ENCODE measurements at regions not wholly inside any gene's neighbourhood (a gene's known extent, or its start where the extent isn't known, plus 50 kb on each side); places are given as distances from the start of the nearest gene placed in this dataset.

DNA sequence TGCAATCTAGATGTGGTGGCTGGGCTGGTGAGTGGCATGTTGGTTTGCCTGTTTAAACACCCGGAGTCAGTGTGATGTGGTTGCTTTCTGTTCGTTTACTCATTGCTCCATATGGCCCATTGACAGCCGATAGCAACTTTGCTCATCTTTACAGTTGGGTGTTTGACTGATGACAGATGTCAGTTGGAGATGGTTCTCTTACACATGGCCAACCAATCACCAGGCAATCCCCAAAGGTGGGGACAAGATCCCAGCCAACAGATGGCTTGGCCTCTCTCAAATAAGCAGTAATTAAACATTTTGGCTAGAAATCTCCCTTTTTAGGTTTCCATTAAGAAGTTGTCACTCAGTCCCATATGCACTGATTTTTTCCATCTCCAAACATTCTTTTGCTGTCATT, 497.1 kb upstream of the ARGLU1 start (continued):
- TF ChIP-seq, protein P1, sequence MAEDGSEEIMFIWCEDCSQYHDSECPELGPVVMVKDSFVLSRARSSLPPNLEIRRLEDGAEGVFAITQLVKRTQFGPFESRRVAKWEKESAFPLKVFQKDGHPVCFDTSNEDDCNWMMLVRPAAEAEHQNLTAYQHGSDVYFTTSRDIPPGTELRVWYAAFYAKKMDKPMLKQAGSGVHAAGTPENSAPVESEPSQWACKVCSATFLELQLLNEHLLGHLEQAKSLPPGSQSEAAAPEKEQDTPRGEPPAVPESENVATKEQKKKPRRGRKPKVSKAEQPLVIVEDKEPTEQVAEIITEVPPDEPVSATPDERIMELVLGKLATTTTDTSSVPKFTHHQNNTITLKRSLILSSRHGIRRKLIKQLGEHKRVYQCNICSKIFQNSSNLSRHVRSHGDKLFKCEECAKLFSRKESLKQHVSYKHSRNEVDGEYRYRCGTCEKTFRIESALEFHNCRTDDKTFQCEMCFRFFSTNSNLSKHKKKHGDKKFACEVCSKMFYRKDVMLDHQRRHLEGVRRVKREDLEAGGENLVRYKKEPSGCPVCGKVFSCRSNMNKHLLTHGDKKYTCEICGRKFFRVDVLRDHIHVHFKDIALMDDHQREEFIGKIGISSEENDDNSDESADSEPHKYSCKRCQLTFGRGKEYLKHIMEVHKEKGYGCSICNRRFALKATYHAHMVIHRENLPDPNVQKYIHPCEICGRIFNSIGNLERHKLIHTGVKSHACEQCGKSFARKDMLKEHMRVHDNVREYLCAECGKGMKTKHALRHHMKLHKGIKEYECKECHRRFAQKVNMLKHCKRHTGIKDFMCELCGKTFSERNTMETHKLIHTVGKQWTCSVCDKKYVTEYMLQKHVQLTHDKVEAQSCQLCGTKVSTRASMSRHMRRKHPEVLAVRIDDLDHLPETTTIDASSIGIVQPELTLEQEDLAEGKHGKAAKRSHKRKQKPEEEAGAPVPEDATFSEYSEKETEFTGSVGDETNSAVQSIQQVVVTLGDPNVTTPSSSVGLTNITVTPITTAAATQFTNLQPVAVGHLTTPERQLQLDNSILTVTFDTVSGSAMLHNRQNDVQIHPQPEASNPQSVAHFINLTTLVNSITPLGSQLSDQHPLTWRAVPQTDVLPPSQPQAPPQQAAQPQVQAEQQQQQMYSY (CRISPR knock-in tag; IDR thresholded peaks at IDR 0.05), result no peak
- TF ChIP-seq CREM (CRISPR knock-in tag; IDR thresholded peaks at IDR 0.05), result no peak
- TF ChIP-seq, protein P2, sequence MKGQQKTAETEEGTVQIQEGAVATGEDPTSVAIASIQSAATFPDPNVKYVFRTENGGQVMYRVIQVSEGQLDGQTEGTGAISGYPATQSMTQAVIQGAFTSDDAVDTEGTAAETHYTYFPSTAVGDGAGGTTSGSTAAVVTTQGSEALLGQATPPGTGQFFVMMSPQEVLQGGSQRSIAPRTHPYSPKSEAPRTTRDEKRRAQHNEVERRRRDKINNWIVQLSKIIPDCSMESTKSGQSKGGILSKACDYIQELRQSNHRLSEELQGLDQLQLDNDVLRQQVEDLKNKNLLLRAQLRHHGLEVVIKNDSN (CRISPR knock-in tag; IDR thresholded peaks at IDR 0.05), result no peak

DNA sequence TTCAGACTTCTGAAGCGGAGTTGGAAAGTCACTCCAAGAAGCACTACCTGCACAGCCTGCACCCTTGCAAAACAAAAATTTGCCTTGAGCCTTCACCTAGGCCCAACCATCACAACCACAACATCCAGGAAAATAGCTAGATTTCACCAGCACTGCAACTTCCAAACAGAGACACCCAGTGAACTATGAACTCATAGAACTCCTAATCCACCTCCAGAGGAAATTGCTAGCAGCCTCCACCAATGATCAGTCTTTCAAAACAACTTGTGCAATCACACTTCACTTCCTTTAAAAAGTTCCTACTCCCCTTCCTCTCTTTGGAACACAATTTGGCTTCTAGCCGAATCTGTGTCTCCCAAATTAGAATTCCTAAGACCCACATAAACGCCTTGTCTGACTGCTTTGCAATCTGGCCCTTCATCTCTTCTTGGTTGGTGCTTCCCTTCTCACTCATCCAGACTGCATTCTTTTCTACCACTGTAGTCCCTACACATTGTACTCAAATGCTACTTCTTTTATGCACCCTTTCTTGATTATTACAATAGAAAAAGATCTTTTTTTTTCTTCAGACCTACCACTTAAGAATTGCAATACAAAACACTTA, 489.2 kb upstream of the ARGLU1 start:
- DNase-seq (ENCODE audit: low spot score) (no peak), ATAC-seq (no peak)
- Mint-ChIP-seq H3K36me3 (no peaks in the 10 kb centered on the region), H3K9me3 (peaks cover 4% of the 10 kb centered on the region; the same call in 1 of the 2 replicates), H3K27me3 (ENCODE audit: low read depth) (no peaks in the 10 kb centered on the region), H3K4me1 (no peaks in the 10 kb centered on the region), H3K27ac (0 out of 2 replicates have a peak overlapping the region, but pooled peaks have one; percentile 2), H3K4me3 (no peak overlapping the region)
- ChIA-PET CTCF (no interaction called here), POLR2A (no interaction called here)
- TF ChIP-seq FOXJ3 (CRISPR knock-in tag; IDR thresholded peaks at IDR 0.05; ENCODE audit: borderline replicate concordance), result no peak
- TF ChIP-seq ZNF121 (CRISPR knock-in tag; IDR thresholded peaks at IDR 0.05), result no peak
- TF ChIP-seq, protein P3, sequence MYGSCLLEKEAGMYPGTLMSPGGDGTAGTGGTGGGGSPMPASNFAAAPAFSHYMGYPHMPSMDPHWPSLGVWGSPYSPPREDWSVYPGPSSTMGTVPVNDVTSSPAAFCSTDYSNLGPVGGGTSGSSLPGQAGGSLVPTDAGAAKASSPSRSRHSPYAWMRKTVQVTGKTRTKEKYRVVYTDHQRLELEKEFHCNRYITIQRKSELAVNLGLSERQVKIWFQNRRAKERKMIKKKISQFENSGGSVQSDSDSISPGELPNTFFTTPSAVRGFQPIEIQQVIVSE (CRISPR knock-in tag; IDR thresholded peaks at IDR 0.05; ENCODE audit: borderline replicate concordance), result no peak
- no peak for TF ChIP-seq JAZF1 (CRISPR knock-in tag; IDR thresholded peaks at IDR 0.05)
- no peak for TF ChIP-seq FOXP1 (CRISPR knock-in tag; IDR thresholded peaks at IDR 0.05; ENCODE audit: borderline replicate concordance)
- TF ChIP-seq, protein P4, sequence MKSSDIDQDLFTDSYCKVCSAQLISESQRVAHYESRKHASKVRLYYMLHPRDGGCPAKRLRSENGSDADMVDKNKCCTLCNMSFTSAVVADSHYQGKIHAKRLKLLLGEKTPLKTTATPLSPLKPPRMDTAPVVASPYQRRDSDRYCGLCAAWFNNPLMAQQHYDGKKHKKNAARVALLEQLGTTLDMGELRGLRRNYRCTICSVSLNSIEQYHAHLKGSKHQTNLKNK (CRISPR knock-in tag; IDR thresholded peaks at IDR 0.05), result no peak
- TF ChIP-seq ATF1 (CRISPR knock-in tag; IDR thresholded peaks at IDR 0.05), result no peak
- no peak for TF ChIP-seq GTF2I (CRISPR knock-in tag; conservative IDR thresholded peaks at IDR 0.05)
- no peak for TF ChIP-seq EMX1 (CRISPR knock-in tag; IDR thresholded peaks at IDR 0.05)
- TF ChIP-seq, protein P5, sequence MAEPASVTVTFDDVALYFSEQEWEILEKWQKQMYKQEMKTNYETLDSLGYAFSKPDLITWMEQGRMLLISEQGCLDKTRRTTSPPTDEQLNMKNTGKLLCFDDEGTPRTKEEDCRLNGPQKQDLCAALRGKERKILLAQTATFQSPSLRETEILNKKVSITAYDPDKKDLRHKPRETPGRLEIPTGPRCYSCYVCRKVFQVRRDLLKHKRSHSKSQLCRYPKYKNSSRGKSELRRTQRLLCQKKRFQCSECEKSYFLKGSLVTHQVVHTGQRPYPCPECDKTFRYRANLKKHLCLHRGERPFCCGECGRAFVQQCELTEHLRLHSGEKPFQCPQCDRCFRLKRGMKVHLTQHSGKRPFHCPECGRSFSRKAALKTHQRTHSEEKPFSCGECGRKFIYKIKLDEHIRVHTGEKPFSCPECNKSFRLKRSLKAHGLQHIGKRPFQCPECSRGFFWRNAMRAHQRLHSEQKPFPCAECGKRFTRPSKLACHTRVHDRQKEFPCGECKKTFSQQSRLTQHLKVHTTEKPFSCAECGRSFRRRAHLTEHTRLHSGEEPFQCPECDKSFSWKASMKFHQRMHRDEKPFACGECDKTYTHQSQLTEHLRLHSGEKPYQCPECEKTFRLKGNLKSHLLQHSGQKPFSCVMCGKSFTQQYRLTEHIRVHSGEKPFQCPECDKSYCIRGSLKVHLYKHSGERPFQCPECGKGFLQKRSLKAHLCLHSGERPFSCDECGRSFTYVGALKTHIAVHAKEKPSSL (CRISPR knock-in tag; conservative IDR thresholded peaks at IDR 0.05), result no peak
- TF ChIP-seq, protein P1 (CRISPR knock-in tag; IDR thresholded peaks at IDR 0.05), result no peak
- TF ChIP-seq, protein P6, sequence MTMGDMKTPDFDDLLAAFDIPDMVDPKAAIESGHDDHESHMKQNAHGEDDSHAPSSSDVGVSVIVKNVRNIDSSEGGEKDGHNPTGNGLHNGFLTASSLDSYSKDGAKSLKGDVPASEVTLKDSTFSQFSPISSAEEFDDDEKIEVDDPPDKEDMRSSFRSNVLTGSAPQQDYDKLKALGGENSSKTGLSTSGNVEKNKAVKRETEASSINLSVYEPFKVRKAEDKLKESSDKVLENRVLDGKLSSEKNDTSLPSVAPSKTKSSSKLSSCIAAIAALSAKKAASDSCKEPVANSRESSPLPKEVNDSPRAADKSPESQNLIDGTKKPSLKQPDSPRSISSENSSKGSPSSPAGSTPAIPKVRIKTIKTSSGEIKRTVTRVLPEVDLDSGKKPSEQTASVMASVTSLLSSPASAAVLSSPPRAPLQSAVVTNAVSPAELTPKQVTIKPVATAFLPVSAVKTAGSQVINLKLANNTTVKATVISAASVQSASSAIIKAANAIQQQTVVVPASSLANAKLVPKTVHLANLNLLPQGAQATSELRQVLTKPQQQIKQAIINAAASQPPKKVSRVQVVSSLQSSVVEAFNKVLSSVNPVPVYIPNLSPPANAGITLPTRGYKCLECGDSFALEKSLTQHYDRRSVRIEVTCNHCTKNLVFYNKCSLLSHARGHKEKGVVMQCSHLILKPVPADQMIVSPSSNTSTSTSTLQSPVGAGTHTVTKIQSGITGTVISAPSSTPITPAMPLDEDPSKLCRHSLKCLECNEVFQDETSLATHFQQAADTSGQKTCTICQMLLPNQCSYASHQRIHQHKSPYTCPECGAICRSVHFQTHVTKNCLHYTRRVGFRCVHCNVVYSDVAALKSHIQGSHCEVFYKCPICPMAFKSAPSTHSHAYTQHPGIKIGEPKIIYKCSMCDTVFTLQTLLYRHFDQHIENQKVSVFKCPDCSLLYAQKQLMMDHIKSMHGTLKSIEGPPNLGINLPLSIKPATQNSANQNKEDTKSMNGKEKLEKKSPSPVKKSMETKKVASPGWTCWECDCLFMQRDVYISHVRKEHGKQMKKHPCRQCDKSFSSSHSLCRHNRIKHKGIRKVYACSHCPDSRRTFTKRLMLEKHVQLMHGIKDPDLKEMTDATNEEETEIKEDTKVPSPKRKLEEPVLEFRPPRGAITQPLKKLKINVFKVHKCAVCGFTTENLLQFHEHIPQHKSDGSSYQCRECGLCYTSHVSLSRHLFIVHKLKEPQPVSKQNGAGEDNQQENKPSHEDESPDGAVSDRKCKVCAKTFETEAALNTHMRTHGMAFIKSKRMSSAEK (CRISPR knock-in tag; IDR thresholded peaks at IDR 0.05; ENCODE audit: borderline replicate concordance), result no peak
- no peak for TF ChIP-seq ESRRA (CRISPR knock-in tag; IDR thresholded peaks at IDR 0.05; ENCODE audit: borderline replicate concordance)
- TF ChIP-seq ZNF317 (CRISPR knock-in tag; IDR thresholded peaks at IDR 0.05; ENCODE audit: borderline replicate concordance, low read depth), result no peak
